ENCODE measurements at regions not wholly inside any gene's neighbourhood (a gene's known extent, or its start where the extent isn't known, plus 50 kb on each side); places are given as distances from the start of the nearest gene placed in this dataset.

DNA sequence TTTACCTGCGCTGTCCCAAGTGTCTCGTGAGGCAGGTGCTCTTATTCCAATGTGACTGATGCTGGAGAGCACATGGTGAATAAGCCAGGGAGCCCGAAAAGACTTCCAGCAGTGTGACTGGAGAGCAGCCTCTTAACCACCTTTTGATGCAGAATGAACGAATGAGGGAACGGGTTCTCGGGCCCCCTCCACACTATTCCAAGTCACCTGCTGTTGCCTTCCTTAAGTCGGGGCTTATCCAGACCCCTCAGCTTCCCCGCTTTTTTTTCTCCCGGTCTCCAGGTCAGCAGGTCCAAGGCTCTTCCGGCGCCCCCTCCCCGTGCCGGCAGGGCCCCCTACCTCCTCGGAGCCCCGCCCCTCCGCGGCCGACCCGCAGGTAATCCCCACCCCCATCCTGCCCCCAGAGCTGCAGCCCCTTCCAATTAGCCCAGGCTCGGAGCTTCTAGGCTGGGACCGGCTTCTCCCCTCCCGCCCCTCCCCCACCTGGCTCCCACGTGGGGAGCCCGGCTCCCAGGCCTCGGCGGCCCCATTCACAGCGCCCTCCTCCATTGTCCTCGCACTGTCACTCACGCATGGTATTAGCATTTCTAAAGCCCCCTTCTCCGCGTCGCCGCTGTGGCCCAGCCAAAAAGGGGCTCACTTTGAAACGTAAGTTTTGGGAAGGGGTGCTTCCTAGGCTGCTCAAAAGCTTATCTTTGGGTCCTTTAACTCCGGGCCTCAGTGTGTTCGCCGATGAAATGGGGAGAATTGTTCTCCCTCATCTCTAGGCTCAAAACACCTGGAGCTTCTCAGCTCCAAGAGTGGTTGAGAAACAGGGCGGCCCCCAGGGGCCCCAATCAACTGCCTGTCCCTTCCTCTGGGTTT is 56.2 kb upstream of the PJA1 start:
- no peak for DNase-seq

DNA sequence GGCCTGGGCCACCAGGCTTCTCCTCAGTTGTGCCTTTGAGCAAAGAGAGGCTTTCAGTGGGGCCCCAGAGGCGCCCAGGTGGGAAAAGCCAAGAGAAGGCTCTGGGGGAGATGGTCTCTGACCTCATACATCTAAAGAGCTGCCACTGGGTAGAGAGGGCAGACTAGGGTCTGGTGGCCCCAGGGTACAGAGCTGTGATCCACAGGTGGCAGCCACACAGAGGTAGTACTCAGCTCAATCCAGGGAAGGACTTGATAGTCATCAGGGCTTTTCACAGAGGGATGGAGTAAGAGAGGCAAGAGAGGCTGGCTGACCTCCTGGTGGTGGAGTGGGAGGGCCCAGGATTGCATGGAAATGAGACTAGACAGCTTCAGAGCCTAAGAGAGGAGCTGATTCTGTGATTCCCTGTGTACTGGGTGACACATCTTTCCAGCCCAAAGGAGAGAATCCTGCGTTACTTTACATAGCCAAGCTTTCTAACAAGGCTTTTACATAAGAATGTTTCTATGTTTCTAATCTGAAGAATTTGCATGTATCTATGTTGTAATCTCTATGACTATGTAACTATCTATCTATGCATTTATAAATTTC is 53.2 kb upstream of the PJA1 start:
- DNase-seq = no peak

DNA sequence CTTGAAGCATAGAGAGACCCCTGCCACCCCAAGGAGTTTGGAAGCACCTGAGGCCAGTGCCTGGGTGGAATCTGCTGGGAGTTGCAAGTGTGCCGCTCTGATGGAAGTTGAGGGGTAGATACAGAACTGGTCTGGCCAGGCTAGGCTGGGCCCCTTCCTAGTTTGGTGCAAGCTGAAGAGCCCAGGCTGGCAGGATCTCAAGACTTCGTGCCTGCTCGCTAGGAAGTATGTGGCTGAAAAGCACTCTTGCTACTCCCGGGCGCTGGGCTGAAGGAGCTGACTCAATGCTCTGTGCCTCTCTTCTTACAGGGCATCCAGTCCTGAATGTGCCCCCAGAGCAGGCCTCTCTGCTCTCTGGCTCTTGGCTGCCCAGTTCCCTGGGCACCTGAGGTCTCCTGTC is 51.7 kb upstream of the PJA1 start:
- DNase-seq = no peak

DNA sequence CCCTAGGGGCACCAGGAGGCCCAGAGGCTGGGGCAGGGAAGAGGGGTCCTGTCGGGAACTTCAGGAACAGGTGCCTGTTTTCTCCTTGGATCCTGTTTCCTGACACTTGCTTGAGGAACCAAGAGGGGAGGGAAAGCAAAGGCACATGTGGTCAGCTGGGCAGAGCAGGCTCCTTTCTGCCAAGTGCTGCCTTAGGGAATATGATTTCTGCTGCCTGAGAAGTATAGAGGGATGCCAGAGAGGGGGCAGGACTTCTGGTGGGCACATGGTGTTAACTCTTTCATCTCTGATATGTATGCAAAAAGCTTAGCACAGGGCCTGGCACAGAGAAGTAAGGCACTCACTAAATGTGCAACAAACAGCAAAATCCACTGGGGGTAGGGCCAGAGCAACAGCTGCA is 51.2 kb upstream of the PJA1 start:
- no peak for DNase-seq

DNA sequence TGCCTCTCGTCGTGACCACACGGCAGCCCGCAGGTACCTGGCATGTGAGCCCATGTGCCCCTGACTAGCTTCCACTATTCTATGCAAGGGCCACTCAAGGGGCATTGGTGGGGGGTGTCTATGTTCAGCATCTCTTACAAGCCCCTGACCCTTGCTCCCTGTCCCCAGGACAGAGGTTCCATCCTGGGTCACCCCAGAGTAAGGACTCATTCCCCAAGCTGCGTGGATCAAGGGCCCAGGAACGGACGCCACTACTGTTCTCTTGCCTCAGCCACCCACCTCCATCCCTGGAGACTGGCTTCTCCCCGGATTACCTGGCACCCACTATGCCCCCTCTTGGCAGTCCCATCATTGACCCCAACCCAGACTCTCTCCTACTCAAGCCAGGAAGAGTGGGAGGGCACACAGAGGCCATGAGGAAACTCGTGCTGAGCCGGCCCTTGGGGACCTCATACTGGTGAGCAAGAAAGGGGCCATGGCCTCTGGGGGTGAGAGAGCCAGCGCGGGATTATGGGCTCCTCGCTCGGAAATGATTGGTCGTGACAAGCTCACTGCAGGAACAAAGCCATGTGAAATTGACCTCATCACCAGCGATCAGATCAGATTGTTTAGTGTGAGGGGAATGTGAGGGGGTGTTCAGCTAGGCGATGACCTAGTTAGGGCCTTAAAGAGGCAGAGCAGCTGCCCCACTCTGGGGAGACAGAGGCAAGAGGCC is 50.1 kb upstream of the PJA1 start:
- DNase-seq = no peak

All from DMS153 (cell line).